Hindlimb muscle (tissue), 1 donor: ENCODE measurements at regions not wholly inside any gene's neighbourhood (a gene's known extent, or its start where the extent isn't known, plus 50 kb on each side); places are given as distances from the start of the nearest gene placed in this dataset.
A peak's percentile ranks its signal among the peaks of the same experiment; 100 is the strongest.
"Not testable (repeated sequence)": the region's sequence is repeated elsewhere in the genome, so short reads cannot be mapped to it uniquely, and the experiment has no call there.

Experiments
- DNase-seq: peaks from one replicate; pipeline ENCODE4 v3.0.0-alpha.2; 2013

DNA sequence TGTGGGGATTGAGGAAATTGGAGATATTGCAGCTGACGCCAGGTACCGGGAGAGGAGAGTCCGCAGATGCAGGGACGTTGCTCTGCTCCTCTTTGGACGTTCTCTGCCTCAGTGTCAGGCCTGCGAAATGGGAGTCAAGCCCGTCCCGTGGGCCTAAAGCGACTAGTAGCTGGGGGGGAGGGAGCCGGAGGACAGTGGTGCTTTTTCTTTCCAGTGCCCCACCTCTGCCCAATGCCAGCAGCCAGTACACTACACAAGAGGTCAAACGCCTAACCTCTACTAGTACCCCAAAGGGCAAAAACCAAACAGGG, 413.6 kb upstream of the ESRRG start:
- no peak for DNase-seq

DNA sequence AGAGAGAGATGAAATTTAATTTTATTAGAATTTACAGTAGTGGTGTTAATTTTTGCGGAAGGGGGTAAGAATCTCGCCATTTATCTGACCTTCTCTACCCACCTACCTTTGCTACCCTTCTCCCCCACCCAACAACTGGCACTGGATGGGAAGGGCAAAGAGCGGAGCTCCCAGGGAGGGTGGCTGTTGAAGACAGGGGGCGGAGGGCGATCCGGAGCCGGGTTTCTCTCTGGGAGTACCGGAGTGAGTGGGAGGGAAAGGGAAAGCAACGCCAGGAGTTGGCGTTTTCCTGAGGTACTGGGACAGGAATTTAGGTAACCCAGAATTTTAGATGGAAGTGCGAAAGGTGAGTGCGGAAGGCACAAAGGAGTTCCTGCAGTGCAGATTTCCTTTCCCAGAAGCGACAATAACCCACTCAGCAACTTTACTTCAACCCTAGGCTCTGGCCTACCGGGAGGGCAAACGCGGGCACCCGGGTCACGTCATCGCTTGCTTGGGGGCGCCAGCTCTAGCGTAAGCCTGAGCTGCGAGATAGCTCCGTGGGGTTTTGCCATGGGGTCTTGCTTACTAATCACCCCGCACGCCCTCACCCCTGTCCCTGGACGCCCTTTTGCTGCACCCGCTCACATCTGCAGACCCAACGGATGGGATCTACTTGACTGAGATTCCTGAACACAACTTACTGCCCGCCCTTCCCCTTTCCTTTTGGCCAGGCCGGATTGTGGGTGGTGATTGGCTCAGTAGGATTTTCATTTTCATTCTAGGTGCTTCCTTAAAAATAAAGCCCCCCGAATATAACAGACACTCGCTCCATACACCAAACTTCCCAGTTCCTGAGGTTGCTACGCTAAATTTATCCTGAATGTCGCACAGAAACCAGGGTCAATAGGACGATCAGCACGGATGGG, 413.0 kb upstream of the ESRRG start:
- no peak for DNase-seq

DNA sequence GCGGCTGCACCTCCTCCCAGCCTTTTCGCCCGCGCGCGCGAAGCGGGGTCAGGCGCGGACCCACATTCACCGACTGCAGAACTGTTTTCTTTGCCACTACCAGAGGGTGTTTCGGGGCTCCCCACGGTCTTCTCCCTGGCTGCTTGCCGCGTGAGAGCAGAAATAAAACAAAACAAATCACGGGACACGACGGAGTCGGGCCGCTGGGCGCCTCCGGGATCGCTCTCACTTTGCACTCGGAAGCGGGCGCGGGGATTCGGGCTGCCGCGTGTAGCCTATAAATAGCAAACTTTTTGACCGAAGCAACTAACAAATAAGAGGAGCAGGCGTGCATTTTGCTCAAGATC, 412.3 kb upstream of the ESRRG start:
- peak; percentile 37 for DNase-seq

DNA sequence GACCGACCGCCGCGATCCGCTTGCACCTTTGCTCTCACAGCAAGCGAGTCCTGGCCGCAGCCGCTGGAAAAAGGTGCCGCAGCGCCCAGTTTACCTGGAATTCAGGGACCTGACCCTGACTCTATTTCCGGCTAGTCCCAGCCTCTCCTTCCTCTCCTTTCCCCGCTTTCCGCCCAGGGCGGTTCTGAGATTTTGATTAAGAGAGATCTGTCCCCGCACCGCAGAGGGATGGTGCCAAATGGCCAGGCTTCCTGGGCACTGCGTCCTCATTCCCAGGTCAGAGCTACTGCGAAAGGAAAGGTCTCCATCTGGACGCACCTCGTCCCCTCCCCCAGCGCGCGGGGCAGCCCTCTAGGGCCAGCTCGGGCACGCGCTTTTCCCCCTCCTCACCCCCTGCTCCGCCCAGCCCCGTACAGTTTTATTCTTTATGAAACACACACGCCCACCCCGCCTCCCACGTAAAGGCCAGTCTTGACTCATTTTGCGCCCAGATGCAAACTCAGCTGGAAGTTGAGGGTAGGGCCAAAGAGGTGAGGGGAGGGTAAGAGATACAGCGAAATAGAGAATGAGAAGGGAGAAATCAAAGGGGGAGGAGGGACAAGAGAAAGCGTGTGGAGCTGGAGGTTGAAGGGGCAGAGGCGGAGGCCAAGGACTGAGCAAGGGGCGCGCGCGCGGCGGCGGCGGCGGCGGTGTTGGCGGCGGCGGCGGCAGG, 411.8 kb upstream of the ESRRG start:
- peak; percentile 18 for DNase-seq

DNA sequence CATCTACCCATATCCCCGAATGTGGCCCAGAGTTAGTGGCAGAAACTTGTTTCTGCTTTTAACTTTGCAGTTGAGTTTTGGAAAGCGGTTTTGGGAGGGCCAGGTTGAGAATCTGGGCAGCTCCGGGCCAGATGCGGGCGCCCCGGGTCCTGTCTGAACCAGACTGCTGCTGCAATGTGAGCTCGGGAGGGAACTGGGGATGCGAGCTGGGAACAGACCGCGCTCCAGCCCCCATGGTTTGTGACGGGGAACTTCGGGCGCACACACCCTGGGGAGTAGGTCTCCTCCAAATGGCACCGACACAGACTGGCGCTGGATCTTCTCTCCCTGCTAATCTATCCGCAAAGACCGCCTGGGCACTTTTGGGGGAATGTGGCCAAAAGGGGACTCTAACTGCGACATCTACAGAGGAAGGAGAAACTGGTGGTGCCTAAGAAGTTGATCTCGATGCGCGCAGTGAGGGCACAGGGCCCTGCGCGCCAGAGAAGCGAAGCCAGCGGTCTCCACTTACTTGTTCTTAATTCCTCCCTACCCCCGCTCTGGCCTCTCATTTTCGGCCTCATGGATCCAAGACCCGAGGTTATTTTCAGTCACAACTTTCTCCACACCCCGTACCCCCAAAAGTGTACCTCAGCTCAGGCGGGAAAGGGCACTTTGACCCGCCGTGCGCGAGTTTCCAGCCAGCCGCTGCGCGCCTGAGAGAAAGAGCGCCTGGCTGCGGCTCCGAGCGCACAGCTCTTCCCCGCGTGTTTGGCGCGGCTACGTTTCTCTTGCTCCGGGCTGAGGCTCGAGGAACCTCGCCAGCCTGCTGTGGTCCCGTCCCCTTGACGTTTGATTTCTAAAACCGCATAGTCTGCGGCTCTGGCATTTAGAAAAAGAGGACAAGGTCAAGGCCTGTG, 411.0 kb upstream of the ESRRG start:
- peak; percentile 26 for DNase-seq

DNA sequence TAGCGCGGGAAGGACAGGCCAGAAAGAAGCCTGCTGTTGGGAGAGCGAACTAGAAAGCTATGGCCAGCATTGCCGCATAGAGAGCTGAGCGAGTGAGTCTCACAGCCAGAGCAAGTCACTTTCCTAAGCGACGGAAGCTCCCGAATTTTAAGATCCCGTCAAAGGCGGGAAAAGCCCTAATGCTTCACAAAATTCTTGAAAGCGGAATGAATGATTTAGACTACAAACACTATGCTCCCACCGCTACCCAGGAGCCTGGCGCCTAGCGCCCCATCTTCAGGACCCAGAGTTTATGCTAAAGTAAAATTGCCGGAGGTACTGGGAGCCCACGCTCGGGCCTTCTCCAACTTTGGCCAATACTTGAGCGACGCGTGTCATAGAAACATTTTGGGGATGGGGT, 409.9 kb upstream of the ESRRG start:
- no peak for DNase-seq

DNA sequence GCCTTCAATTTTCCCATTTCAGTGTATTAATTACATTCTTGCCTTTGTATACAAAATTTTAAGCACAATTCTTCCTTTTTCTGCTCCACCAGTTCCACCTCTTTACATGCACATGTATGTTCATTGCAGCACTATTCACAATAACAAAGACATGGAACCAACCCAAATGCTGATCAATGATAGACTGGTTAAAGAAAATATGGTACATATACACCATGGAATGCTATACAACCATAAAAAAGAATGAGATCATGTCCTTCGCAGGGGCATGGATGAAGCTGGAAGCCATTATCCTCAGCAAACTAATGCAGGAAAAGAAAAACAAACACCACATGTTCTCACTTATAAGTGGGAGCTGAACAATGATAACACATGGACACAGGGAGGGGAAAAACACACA, 400.1 kb upstream of the ESRRG start:
- DNase-seq: not testable (repeated sequence)

DNA sequence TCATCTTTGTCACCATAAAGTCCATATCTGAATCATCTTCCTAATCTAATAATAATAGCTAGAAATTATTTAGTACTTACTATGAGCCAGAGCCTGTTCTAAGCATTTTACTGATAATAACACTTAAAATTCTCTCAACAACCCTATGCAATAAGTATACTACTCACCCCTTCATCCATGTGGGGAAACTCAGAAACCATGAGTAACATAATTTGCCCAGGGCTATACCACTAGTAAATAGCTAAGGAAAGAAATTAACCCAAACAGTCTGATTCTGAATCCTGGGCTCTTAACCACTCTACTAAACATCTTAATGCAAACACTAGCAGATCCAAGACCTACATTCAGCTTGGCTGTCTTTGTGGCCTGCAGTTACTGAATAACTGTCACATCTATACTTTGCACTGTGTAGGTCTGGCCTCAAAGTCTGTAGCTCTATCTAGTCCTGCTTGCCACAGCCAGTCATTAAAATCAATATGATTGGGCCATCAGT, 394.8 kb upstream of the ESRRG start:
- no peak for DNase-seq

DNA sequence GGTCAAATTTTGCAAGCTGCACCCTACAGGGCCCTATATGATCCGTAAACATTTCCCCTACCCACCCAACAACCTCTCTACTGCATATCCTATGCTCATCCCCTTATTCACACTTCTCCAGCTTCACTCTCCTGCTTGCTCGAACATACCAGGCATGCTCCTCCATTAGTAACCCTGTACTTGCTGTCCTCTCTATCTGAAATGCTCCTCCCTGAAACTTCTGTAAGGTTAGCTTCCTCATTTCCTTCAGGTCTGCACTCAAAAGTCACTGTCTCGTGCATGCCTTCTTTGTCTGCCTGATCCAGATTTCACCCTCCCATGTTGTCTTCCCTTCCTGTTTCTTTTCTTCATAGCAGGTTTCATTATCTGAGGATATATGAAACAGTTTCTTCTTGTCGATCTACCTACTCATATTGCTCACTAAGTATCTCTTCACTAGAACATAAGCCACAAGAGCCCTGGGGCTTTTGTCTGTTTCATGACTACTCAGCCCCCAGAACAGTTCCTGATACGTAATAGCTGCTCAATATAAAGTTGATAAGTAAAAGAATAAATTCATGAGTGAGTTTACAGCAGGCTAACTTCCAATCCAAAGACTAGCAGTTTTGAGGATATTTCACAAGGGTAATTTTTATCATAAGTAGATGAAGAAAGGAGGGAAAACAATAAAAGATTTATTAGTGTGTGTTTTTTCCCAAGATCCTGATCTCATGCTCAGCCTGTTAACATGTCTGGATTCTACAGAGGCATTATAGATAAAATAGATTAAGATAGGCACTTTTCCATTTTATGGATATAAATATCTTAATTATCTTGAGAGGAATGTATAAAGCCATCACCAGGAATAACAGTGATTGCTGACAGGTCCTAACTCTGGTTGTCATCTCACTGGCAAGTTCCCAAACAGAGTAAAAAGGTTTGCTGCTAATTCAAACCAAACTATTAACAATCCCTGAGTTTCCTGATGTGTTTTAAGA, 392.5 kb upstream of the ESRRG start:
- no peak for DNase-seq

DNA sequence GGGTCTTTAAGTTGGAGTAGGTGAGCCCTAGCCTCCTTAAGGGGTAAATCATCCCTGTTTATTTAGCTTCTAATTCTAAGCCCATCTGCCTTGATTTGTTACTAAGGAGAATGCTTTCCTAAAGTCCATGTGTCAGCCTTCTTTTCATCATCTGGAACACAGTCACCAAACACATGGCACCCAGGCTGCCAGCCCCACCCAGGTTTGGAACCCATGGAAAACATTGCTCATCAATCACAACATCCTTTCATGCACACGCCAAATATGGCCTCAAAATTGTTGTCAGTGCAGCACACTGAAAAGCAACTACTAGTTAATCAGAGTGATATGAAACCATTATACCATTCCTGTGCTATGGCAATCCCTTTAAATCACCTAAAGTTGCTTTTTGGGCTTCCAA, 386.7 kb upstream of the ESRRG start:
- DNase-seq: no peak

DNA sequence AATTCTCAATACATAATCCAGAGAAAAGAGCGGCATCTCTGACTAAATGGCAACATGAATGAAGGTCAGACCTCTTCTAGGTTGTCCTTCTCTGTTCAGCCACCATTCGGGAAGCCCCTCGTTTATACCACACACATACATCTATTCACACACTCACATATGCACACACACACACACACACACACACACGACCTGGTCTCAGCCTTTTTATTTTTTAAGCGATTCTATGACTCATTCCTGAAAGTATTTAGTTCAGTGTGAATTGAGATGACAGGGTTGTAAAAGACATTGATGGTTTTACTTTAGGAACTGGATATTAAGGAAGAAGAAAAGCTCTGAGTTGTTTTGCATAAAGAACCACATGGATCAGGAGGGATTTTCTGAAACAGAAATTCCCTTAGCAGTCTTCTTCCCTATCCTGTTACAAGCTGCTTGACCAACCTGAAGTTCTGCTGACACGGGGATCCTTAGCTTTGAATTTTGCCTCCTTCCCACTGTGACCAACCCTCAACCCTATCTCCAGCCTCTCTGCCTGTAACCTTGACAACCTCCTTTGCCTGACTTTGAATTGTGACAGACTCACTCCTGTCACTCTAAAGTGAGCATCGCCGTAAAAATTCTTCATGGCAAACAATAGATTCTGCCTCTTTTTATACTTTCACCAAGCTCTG, 383.1 kb upstream of the ESRRG start:
- DNase-seq: no peak

DNA sequence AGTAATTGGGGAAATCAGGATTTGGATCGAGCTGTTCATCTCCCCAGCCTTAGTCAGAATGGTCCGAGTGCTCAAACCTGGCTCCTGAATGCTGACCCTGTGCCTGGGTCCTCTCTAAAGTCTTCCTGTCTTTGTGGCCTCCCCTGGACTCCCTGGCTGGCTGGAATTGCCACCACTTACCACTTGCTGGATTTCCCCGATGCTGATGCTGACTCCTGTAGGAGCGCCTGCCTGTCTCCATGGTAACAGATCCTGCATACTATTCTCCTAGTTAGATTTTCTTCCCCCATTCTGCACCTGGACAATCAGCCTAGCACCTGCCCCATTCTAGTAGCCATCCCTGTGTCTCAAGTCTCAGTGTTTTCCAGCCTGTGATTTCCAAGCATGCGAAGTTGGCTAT, 382.2 kb upstream of the ESRRG start:
- DNase-seq: no peak

DNA sequence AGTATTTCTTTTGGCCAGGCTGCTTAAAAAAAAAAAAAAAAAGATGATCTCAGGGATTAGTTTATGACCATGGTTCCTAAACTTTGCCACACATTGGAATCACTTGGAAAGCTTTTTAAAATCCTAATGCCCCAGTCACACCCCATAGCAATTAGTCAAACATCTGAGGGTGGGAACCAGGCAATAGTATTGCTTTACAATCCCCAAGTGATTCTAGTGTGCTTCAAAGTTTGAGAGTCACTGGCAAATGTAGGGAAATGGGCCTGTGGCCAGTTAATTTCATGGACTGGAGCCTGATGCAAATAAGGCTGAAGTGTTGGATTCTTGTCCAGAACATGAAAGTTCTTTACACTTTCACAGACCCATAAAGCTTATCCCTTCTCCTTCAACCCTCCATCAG, 374.6 kb upstream of the ESRRG start:
- no peak for DNase-seq

DNA sequence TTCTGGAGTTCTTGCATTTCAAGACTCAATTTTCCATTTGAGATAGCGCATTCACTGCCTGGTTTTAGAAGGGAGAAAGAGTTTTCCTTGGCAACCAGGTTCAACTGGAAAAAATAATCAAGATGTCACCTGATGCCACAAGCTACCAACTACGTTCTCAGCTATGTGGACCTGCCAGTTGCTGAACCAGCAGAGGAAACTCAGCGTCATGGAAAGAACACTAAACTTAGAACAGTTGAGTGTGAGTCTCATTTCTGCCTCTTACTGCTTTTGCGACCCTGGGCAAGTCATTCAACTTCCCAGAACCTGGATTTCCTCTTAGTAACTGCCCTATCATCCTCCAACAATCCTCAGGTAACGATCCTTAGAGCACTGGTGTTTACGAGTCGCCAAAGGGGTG, 373.0 kb upstream of the ESRRG start:
- DNase-seq: no peak

DNA sequence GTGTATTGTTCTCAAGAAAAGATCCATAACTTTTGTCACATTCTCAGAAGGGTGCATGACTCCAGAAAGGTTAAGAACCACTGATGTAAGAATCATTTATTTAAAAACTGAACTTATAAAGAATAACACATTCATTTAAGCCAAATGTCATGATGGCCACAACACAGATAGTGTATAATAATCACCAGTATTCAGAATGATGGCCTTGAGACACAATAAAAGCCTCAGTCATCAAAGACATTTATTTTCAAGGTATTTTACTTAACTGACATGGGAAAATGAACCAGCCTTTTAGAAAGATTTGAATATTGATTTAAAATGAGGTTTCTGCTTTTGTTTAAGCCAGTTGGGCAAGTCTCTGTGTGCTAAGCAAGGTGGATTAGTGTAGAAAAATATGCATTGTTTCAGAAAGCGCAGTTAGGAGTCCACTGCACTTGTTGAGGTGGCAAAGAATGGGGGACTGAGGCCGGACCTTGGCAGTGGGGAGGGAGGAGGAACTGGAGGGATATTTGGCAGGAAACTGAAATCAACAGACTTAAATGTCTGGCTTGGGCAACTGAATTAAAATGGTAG, 371.9 kb upstream of the ESRRG start:
- no peak for DNase-seq

DNA sequence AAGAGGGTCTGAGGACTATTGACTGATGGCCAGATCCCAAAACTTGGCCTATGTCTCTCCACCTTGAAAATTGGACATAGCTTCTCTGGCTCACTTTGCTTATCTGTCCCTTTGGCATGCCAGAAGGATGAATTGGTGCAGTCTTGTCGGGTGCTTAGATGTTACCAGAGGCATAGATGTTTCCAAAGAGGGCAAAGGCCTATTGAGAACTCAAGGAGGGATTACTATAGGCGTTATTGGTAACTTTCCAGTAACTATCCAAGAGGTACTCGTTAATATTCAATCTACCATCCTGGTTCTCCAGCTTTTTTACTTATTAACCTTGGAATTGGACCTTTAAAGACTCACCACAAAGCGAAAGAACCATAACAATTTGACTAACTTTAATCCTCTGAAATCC, 368.3 kb upstream of the ESRRG start:
- no peak for DNase-seq

DNA sequence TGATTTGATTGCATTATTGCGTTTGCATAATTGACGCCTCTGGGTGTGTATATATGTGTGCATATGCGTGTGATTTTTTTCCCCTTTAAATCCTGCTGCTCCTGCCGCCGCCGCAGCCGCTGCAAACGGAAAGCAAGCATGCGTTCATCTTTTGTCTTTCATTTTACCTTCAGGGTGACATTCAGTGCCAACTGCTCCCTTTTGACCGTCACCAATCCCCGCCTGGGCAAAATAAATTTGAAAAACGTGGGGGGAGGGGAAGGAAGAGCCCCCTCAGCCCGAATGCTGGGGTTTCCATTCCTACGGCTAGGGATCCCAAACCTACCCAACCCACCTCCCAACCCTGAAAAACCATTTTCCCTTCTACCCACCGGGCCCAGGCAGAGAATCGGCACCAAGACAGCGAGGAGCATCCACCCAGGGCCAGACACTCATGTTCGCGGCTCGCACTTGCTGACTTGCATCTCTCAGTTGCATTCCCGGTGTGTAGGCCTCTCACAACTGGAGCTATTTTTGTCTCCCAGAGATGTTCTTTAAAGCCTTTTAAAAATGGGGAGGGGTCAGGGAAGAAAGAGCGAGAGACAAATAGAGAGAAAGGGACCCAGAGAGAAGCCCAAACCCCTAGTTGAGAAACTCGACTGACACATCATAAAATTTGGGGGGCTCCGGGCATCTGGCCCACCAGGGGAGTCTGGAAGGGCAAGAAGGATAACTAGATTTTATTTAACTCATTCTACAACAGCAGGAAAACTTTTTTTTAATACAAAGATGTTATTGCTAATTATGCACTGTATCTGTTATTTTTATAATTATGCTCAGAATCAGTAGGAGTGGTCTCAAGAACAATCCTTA, 367.1 kb upstream of the ESRRG start:
- no peak for DNase-seq

DNA sequence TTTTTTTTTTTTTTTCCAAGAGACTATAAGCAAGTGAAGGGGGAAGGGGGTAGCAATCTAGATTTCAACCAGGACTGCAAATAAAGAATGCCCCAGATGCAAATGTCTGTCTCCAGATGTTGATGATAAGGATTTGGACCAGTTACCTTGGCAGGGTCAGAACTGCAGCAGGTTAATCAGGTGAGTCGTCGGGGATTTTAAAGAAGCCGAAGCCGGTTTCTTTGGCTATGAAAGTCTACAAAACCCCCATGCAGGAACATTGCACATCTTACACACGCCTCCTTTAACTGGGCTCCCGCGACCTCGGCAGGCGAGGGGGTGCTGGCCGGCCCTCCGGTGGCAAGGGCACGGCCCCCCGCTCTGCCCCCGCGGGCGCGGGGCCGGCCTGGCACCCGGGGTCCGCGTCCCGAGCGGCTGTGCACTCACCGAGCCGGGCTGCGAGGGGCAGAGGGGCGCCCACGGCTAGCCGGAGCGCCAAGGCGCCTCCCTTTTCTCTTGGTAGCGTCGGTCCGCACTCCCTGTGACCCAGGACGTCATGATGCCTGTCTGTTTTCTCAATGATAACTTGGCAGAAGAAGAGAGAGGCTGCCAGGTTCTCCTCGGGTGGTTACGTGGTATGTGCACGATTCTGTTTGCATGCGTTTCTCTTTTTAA, 366.3 kb upstream of the ESRRG start:
- DNase-seq: peak; percentile 78

DNA sequence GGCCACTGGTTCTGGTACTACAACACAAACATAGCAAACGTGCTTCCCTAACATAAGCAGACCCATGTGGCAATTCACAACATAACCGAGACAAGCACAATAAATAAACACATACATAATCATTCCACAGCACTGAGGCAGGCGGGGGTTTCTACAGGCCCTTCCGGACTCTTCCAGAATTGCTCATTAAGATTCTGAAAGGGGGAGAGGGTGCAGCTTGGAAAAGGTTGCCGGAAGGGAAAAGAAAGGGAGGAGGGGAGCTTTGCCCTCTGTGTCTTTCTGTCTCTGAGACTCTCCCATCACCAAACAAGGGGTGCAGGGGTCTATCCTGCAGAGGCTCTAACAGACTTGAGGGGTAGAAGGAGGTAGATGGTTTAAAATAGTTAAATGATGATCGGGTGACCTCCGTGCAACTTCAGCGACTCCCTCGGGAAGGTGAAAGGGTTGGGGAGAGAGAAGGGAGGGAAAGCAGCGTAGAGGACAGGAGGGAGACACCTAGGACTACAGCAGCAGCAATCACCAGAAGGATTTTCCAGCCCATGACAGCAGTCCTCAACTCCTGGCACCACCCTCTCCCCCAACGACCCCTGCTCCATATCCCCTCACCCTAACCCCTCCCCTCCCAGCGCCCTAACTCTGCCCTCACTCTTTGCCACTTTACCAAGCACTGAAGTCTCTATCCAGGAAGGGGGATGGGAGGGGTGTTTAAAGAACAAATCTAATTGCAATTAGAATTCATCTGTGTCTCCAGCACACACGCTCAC, 365.5 kb upstream of the ESRRG start:
- no peak for DNase-seq
